CD14-positive monocyte (primary cell): ENCODE measurements at regions not wholly inside any gene's neighbourhood (a gene's known extent, or its start where the extent isn't known, plus 50 kb on each side); places are given as distances from the start of the nearest gene placed in this dataset.

Experiments
- DNase-seq, 3 donors: peaks; one replicate each; pipeline ENCODE4 v3.0.0-alpha.2; 2011 to 2022
- H2AFZ ChIP-seq: 2 replicates; pipeline ENCODE4 v1.6.0; 2012; ENCODE audit warnings: mild to moderate bottlenecking, low read depth, low read length, inconsistent platforms; ENCODE audit not compliant: insufficient read depth, poor library complexity, severe bottlenecking
- H3K27ac ChIP-seq, 2 donors: 1 replicate in 1 of 2; 2 replicates in 1 of 2; pipeline ENCODE4 v1.5.1; 2012 to 2013; ENCODE audit warnings: low read length in 2 of 2, control low read depth in 1 of 2, inconsistent platforms in 1 of 2, low read depth in 1 of 2, mild to moderate bottlenecking in 1 of 2
- H3K27me3 ChIP-seq, 2 donors: one replicate each; pipeline versions ENCODE4 v1.6.0 to v1.6.1; 2011 to 2013; ENCODE audit warnings: low read length in 2 of 2; ENCODE audit not compliant: control insufficient read depth in 2 of 2, insufficient read depth in 2 of 2
- H3K36me3 ChIP-seq, 2 donors: replicated peaks in 1 of 2; 1 replicate in 1 of 2; 2 replicates in 1 of 2; pipeline versions ENCODE4 v1.5.1 to v1.6.1; 2012 to 2013; ENCODE audit warnings: low read length in 2 of 2, control low read depth in 1 of 2, inconsistent platforms in 1 of 2, mild to moderate bottlenecking in 1 of 2; ENCODE audit not compliant: insufficient read depth in 2 of 2, control insufficient read depth in 1 of 2
- H3K4me1 ChIP-seq, 2 donors: 1 replicate in 1 of 2; 2 replicates in 1 of 2; pipeline versions ENCODE4 v1.5.1 to v1.6.1; 2012 to 2013; ENCODE audit warnings: low read length in 2 of 2, control low read depth in 1 of 2, inconsistent platforms in 1 of 2, mild to moderate bottlenecking in 1 of 2, moderate library complexity in 1 of 2; ENCODE audit not compliant: insufficient read depth in 2 of 2, control insufficient read depth in 1 of 2
- H3K4me2 ChIP-seq: replicated peaks from 2 replicates; pipeline ENCODE3; 2012; ENCODE audit warnings: low read length, moderate library complexity, mild to moderate bottlenecking; ENCODE audit not compliant: poor library complexity, severe bottlenecking; ENCODE audit errors: extremely low read depth
- H3K4me3 ChIP-seq, 3 experiments: fragments of 200-600 bp in 1 of 3; sonication (generic) in 1 of 3; replicated peaks in 1 of 3; 1 replicate in 2 of 3; 2 replicates in 1 of 3; pipeline ENCODE4 v1.5.1; 2011 to 2013; ENCODE audit warnings: low read length in 3 of 3, mild to moderate bottlenecking in 3 of 3, control low read depth in 2 of 3, low read depth in 2 of 3, inconsistent platforms in 1 of 3, moderate library complexity in 1 of 3
- H3K79me2 ChIP-seq: 2 replicates; pipeline ENCODE4 v1.6.0; 2012; ENCODE audit warnings: mild to moderate bottlenecking, control low read depth, inconsistent platforms, low read length, moderate library complexity; ENCODE audit not compliant: insufficient read depth
- H3K9ac ChIP-seq: 2 replicates; pipeline ENCODE4 v1.6.0; 2017; ENCODE audit warnings: low read length, mild to moderate bottlenecking; ENCODE audit not compliant: insufficient read depth, poor library complexity, severe bottlenecking
- H3K9me3 ChIP-seq, 2 donors: replicated peaks in 1 of 2; 1 replicate in 1 of 2; 2 replicates in 1 of 2; pipeline versions ENCODE4 v1.5.1 to v1.6.1; 2012 to 2013; ENCODE audit warnings: low read length in 2 of 2, control low read depth in 1 of 2; ENCODE audit not compliant: control insufficient read depth in 1 of 2, insufficient read depth in 1 of 2
- H4K20me1 ChIP-seq: 2 replicates; pipeline ENCODE4 v1.6.0; 2012; ENCODE audit warnings: mild to moderate bottlenecking, low read length, control low read depth, moderate library complexity; ENCODE audit not compliant: insufficient read depth
- H3K27ac Mint-ChIP-seq, 7 donors: one replicate each; pipeline ENCODE4 v1.8.0; 2020; ENCODE audit warnings: mild to moderate bottlenecking in 7 of 7, mixed read lengths in 7 of 7, moderate library complexity in 6 of 7, inconsistent platforms in 2 of 7
- H3K27me3 Mint-ChIP-seq, 3 donors: one replicate each; pipeline ENCODE4 v1.8.0; 2021 to 2022; ENCODE audit warnings: low read depth in 3 of 3, mild to moderate bottlenecking in 3 of 3, mixed read lengths in 3 of 3, moderate library complexity in 3 of 3, inconsistent platforms in 1 of 3
- H3K36me3 Mint-ChIP-seq, 2 donors: one replicate each; pipeline ENCODE4 v1.8.0; 2020; ENCODE audit warnings: mixed read lengths in 2 of 2, inconsistent platforms in 1 of 2, mild to moderate bottlenecking in 1 of 2
- H3K4me1 Mint-ChIP-seq: one replicate; pipeline ENCODE4 v1.8.0; 2020; ENCODE audit warnings: mild to moderate bottlenecking, mixed read lengths
- H3K4me3 Mint-ChIP-seq, 2 donors: one replicate each; pipeline ENCODE4 v1.8.0; 2020; ENCODE audit warnings: mild to moderate bottlenecking in 2 of 2, mixed read lengths in 2 of 2, moderate library complexity in 1 of 2
- H3K9me3 Mint-ChIP-seq, 7 donors: one replicate each; pipeline ENCODE4 v1.8.0; 2020 to 2022; ENCODE audit warnings: mixed read lengths in 7 of 7, mild to moderate bottlenecking in 6 of 7, moderate library complexity in 6 of 7, inconsistent platforms in 2 of 7
- WGBS: methylation state at CpG from one replicate; pipeline ENCODE4 v1.1.5; 2013; ENCODE audit warnings: missing lambda C conversion rate; ENCODE audit not compliant: insufficient coverage; 5-methylcytosine and 5-hydroxymethylcytosine counted together
- intact Hi-C, 2 donors: fragments of 100-400 bp; cut with micrococcal nuclease; formaldehyde crosslinking; loops; one replicate each; pipeline versions ENCODE4 v1.15.0 to v1.15.1; 2023
- TF ChIP-seq, protein P1 (sequence below): fragments of 200-600 bp; IDR thresholded peaks from one replicate; pipeline ENCODE4 v1.8.0; 2022; ENCODE audit warnings: antibody characterized with exemption, mild to moderate bottlenecking

DNA sequence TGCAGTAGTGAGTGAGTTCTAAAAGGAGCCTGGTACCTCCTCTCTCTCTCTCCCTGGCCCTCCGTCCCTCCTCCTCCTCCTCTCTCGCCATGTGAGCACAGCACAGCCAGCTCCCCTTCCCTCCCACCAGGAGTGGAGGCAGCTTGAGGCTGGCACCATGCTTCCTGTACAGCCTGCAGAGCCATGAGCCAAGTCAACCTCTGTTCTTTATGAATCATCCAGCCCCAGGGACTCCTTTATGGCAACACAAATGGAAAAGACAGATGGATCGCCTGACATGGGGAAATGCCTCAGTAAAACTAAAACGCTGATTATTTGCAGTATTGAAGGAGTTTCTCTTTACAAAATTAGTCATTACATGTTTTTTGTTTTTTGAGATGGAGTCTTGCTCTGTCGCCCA lies 233.7 kb upstream of the ARID1B start:
- Histone ChIP-seq H2AFZ (no peak overlapping the region), H3K36me3 (no peaks in the 10 kb centered on the region), H3K27ac (no peak overlapping the region), H4K20me1 (no peaks in the 10 kb centered on the region), H3K9me3 (no peaks in the 10 kb centered on the region), H3K4me1 (no peaks in the 10 kb centered on the region), H3K4me2 (no peak overlapping the region), H3K79me2 (no peaks in the 10 kb centered on the region), H3K27me3 (no peaks in the 10 kb centered on the region), H3K9ac (no peak overlapping the region), H3K4me3 (no peak overlapping the region)
- DNase-seq: no peak
- TF ChIP-seq, protein P1, sequence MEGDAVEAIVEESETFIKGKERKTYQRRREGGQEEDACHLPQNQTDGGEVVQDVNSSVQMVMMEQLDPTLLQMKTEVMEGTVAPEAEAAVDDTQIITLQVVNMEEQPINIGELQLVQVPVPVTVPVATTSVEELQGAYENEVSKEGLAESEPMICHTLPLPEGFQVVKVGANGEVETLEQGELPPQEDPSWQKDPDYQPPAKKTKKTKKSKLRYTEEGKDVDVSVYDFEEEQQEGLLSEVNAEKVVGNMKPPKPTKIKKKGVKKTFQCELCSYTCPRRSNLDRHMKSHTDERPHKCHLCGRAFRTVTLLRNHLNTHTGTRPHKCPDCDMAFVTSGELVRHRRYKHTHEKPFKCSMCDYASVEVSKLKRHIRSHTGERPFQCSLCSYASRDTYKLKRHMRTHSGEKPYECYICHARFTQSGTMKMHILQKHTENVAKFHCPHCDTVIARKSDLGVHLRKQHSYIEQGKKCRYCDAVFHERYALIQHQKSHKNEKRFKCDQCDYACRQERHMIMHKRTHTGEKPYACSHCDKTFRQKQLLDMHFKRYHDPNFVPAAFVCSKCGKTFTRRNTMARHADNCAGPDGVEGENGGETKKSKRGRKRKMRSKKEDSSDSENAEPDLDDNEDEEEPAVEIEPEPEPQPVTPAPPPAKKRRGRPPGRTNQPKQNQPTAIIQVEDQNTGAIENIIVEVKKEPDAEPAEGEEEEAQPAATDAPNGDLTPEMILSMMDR: no peak
- intact Hi-C loops: no loop called here
- Mint-ChIP-seq H3K4me1 (no peaks in the 10 kb centered on the region), H3K27me3 (peaks cover 0 to 5% (median 2%) of the 10 kb centered on the region in 3 donors), H3K27ac (peak overlapping the region in 1 of 7 donors; percentile 28), H3K9me3 (peaks cover 0 to 5% (median 0%) of the 10 kb centered on the region in 7 donors), H3K4me3 (no peak overlapping the region), H3K36me3 (no peaks in the 10 kb centered on the region)
- 100% methylated on average over 2 of the region's 5 CpGs for WGBS

DNA sequence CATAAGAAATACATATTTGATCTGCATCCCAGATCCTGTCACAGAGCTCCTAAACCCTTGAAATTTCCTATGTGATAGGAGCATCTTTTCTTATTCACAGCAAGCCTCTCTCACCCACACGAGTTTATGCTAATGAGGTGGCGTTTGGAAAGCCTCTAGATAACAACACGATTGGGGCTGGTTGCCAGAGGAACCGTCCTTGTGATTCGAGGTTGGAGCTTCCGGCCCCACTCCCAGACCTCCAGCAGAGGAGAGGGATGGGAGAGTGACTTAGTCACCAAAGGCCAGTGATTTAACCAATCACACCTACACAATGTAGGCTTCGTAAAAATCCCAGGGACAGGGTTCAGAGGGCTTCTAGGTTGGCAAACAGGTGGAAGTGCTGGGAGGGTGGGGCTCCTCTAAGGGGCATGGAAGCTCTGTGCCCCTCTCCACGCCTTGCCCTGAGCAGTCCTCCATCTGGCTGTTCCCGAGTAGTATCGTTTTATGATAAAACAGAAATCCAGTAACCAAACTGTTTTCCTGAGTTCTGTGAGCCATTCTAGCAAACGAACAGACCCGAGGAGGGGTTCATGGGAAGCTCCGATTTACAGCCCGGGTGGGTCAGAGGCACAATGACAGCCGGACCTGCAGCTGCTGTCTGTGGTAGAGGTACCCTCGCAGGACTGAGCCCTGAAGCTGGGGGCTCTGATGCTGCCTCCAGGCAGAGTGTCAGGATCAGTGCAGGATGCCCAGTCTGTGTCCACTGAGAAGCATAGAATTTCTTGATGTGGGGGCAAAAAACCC lies 238.1 kb upstream of the ARID1B start:
- Mint-ChIP-seq H3K4me1 (no peaks in the 10 kb centered on the region), H3K27me3 (peaks cover 0 to 6% (median 2%) of the 10 kb centered on the region in 3 donors), H3K4me3 (no peak overlapping the region), H3K9me3 (peaks cover 0 to 7% (median 4%) of the 10 kb centered on the region in 7 donors), H3K36me3 (no peaks in the 10 kb centered on the region), H3K27ac (no peak overlapping the region)
- no peak for DNase-seq
- H4K20me1 ChIP-seq: no peaks in the 10 kb centered on the region
- H3K36me3 ChIP-seq: no peaks in the 10 kb centered on the region
- H3K4me3 ChIP-seq: no peak overlapping the region
- H3K79me2 ChIP-seq: no peaks in the 10 kb centered on the region
- no peaks in the 10 kb centered on the region for H3K9me3 ChIP-seq
- TF ChIP-seq, protein P1: no peak
- H3K4me1 ChIP-seq: no peaks in the 10 kb centered on the region
- no peak overlapping the region for H2AFZ ChIP-seq
- 96% methylated on average over 9 of the region's 16 CpGs for WGBS
- intact Hi-C loops: no loop called here
- no peak overlapping the region for H3K27ac ChIP-seq
- no peak overlapping the region for H3K4me2 ChIP-seq
- H3K9ac ChIP-seq: no peak overlapping the region
- no peaks in the 10 kb centered on the region for H3K27me3 ChIP-seq
